Stimulated activated CD8-positive, alpha-beta memory T cell treated with anti-CD3 and anti-CD28 coated beads, Interleukin-7, amount 100 ng/mL, for 24 hours (primary cell): ENCODE measurements at regions not wholly inside any gene's neighbourhood (a gene's known extent, or its start where the extent isn't known, plus 50 kb on each side); places are given as distances from the start of the nearest gene placed in this dataset.

Experiments used
- DNase-seq: peaks from one replicate; pipeline ENCODE4 v3.0.0-alpha.2; 2020; ENCODE audit warnings: low read depth

DNA sequence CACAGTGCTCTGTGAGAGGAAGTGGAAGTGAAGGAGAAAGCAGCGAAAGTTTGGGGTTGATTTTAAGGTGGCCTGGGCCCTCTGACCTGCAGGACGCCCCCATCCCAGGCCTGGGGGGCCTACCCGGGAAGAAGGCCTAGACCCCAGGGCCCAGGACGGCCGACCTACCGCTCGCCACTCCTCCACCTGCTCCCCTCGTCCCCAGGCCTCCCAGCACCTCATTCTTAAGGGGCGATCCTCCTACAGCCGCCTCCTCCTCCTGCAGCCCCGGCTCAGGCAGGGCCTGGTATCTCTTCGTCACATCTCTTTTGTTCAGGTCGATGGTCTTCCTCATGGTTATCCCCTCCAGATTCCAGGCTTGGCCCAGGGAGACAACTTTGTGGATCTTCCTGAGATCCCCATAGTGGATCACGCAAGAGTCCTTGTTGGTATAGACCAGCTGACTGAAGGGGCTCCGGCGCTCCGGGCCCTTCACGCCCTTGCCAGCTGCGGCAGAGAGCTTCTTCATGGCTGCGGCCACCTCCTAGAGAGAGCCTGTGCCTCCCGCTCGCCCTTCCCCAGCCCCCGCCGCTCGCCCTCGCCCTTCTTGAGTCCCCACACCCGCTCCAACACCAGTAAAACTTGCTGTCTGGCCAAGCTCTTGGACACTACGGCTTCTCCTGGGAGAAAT lies 117.5 kb downstream of the OR13A1 start:
- no peak for DNase-seq

DNA sequence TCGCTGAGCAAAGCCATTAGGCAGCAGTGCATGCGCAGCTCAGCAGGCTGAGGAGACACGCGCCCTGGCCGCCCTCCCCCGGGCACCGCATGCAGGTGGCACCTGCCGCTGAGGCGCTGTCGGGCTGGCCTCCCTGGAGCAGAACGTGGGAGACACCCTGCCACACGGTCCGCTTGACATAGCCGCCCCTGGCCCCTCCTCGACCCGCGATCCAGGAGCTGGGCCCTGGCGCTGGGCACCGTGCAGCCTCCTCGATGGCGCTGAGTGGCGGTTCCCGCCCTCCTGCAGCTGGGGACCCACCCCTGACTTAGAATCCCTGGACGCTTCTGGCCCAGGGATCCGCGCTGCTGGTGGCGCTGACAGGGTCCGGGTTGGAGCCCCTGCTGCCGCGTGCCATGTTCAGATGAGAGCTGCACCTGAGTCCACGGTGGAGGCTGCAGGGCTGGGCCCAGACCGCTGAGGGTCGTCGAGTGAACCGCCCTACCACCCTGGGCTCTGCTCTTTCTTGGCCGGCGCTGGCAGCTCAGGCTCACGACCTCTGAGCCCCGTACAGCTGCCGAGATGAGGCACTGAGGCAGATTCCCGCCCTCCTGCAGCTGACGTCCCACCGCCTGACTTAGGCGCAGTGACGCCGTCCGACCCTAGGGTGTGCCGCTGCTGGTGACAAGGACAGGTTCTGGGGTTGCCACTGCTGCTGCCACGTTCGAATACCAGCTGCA lies 116.8 kb downstream of the OR13A1 start:
- no peak for DNase-seq

DNA sequence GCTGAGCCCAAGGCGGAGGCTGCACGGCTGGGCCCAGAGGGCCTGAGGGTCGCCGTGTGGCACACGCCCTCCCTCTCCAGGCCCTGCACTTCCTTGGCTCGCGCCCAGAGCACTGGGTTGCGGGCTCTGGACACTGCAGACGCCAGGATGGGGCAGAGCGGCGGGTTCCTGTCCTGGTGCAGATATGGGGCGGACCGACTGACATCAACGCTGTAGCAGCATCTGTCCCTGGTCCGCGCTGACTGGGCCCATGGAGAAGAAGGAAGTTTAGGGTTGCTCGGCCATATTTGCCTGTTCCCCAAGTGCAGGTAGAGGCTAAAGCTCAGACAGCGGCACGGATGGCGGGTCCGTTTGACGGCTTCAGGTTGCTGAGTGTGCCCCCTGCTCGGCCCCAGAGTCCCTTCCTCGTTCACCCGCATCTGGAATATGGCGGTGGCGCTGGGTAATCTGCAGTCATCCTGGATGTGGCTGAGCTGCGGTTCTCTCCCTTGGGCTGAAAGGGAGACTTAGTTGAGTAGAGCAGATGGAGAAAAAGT lies 116.1 kb downstream of the OR13A1 start:
- no peak for DNase-seq

DNA sequence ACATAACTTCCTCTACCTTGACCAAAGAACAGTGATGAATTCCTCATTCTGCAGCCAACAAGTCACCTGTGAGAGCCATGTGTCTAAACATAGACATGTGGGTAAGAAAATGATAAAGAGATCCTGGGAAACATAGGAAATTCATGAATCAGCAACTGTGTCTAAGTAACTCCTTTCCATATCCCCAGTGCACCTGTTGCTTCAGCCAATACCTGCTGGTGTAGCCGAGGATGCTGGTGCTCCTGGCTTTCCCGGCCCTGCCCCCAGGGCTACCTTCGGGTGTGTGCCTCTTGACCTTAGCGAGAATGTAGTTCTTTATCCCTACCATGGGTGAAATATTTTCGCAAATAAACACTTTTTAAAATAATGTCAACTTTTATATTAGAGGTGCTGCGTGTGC lies 114.1 kb downstream of the OR13A1 start:
- DNase-seq: no peak

DNA sequence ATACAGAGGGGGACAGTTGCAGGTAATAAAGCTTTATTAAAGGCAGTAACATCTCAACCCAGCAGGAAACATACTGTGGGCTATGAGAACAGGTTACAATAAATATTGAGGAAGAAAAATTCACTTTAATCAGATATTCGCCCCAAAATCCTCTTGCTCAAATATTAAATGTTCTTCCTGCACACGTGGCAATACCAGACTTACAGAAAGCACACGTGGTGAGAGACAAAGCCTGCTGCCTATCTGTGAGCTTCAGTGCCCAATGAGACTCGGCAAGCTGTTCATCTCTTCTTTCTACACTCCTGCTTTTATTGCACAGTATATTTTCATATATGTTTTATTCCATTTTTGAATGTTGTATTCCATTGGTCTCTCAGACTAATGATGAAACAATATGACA lies 113.2 kb downstream of the OR13A1 start:
- DNase-seq: no peak

DNA sequence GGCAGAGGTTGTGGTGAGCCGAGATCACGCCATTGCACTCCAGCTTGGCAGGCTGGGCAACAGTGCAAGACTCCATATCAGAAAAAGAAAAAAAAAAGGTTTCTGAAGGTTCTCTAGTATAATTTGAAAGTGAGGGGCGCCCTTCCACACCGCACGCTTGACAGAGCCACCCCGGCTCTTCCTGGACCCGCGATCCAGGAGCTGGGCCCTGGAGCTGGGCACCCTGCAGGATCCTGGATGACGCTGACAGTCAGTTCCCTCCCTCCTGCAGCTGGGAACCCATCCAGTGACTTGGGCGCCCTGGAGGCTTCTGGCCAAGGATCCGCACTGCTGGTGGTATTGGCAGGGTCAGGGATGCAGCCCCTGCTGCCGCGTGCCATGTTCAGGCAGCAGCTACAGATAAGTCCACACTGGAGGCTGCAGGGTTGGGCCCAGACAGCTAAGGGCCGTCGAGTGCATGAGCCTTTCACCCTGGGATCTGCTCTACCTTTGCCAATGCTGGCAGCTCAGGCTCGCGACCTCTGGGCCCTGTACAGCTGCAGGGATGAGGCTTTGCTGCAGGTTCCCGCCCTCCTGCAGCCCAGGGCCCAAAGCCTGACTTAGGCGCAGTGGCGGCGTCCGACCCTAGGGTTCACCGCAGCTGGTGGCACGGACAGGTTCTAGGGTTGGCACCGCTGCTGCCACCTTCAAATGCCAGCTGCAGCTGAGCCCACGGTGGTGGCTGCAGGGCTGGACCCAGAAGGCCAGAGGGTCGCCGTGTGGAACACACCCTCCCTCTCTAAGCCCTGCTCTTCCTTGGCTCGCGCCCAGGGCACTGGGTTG lies 110.2 kb downstream of the OR13A1 start:
- no peak for DNase-seq

DNA sequence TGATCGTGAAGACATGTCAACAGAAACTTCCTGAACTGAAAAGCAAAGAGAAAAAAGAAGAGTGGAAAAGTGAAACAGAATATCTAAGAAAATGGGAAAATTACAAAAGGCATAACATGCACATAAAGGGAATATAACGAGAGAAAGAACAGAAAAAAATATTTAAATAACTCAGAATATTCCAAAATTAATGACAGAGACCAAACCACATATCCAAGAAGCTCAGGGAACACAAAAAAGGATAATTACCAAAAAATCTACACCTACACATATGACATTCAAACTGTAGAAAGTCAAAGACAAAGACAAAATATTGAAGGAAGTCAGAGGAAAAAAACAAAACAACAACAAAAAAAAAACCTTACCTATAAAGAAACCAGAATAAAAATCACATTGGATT lies 105.5 kb downstream of the OR13A1 start:
- DNase-seq: no peak

DNA sequence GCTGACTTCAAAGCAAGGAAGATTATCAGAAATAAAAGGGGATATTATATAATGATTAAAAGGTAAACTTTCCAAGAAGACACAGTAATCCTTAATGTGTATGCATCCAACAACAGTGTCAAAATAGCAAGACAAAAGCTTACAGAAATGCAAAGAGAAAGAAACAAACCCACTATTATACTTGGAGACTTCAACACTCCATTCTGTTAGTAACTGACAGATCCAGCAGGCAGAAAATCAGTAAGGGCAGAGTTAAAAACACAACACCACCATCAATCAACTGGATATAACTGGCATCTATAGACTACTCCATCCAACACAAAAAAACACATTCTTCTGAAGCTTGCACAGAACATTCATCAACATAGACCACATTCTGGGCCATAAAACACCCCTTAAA lies 103.8 kb downstream of the OR13A1 start:
- DNase-seq: no peak

DNA sequence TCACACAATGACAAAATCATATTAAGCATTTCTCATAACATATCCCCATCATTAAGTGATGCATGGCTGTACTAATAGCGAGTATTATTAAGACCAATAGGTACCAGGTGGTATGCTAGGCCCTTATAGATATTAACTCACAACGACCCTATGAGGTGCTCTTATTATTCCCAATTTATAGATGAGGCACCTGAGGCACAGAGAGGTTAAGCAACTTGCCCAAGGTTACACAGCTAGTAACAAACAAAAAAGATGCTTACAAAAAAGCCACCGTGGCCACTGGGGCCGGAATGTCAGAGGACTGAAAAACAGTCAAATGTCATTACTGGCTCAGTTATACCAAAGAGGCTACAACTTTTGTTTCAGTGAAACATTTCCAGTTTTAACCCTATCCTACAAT lies 96.0 kb downstream of the OR13A1 start:
- DNase-seq: no peak

DNA sequence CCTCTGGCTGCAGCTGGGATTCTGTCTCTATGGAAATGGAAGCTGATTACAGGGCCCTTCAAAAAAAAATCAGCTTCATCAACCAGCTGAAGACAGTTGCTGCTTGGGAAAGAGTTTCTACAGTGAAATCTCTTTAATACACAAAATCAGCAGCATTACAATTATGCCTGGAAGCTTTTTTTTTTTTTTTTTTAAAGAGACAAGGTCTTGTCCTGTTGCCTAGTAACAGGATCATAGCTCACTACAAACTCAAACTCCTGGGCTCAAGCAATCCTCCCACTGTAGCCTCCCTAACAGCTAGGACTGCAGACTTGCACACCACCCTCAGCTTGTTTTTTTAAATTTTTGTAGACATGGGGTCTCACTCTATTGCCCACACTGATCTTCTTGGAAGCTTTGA lies 94.5 kb downstream of the OR13A1 start:
- no peak for DNase-seq

DNA sequence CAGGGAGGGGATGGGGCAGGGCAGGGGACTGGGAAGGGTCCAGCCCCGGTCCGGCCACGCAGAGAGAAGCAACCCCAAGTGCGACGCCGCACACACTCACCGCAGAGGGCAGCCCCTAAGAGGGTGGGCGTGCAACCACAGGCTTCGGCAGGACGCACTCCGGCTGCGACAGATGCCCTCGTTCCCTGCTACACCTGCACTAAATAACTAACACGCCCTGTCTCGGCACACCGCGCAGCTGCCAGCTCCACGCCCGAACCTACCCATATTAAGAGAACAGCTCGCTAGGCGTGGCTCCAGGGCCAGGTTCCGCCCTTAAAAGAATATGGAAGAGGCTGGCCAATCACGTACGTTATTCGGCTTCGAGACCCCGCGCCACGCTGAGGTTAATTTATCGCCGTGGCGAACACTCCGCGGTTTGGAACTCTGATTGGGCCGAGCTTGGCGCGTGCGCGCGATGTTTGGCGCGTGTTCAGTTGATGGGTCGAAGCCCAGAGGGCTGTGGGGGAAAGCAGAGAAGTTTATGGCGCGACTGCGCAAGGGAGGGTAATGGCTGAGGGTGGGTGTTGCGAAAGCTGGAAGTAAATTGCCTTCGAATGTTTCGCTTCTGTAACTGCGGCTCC lies 91.1 kb downstream of the OR13A1 start:
- no peak for DNase-seq

DNA sequence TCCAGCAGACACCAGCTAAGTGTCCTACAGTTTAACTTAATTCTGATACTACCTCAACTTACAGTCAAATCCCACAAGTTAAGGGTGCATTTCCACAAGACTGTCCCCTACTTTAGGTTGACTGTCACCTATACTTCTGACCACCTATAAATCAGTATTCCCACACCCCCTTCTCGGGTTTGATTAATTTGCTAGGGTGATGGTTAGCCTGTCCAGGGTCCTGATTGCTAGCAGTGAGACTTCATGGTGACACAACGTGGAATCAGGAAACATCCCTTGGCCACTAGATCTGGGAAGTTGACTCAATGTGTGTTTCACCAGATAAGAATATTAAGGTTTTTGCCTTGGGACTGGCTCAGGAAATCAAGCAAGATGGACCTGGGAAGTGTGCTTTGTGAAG lies 88.4 kb downstream of the OR13A1 start:
- DNase-seq: no peak

DNA sequence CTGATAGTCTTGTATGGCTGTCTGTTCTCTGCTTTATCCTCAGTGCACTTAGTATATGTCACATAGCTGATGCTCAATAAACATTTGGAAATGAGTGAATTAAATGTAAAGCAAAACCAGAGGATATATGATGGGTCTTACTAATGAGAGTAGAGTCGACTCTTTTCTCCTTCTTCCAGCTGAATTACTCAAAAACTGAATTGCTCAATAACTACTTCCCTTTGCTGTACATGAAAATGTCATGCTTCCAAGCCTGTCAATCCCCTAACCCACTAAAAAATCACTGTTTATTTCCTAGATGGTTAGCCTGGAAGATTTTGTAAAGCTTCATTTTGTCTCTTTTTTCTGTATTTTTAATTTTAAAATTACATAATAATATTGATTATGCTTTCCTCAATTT lies 88.0 kb downstream of the OR13A1 start:
- no peak for DNase-seq

DNA sequence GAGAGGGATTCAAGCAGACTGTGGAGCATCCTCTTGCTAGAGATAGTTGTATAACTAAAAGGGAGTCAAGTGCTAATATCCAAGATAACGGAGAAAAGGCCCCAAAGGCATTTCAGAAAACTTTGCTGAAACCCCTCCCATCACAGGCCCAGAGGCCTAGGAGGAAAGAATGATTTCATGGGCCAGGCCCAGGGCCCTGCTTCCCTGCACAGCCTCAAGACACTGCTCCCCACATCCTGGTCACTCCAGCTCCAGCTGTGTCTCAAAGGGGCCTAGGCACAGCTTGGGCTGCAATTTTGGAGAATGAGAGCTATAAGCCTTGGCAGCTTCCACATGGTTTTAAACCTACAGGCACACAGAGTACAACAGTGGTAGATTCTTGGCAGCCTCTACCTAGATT lies 85.6 kb downstream of the OR13A1 start:
- no peak for DNase-seq

DNA sequence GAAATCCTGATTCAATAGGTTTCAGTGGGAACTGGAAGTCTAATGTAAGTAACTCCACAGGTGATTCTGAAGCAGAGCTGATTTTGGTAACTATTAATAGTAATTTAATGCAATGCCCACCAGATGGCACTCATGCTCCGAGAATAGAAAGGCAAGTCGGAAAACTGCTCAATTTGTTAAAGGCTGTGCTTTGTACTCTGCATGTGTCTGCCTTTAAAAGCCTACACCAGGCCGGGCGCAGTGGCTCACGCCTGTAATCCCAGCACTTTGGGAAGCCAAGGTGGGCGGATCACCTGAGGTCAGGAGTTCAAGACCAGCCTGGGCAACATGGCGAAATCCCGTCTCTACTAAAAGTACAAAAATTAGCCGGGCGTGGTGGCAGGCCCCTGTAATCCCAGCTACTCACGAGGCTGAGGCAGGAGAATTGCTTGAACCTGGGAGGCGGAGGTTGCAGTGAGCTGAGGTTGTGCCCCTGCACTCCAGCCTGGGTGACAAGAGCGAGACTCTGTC lies 80.1 kb downstream of the OR13A1 start:
- DNase-seq: peak; percentile 28

DNA sequence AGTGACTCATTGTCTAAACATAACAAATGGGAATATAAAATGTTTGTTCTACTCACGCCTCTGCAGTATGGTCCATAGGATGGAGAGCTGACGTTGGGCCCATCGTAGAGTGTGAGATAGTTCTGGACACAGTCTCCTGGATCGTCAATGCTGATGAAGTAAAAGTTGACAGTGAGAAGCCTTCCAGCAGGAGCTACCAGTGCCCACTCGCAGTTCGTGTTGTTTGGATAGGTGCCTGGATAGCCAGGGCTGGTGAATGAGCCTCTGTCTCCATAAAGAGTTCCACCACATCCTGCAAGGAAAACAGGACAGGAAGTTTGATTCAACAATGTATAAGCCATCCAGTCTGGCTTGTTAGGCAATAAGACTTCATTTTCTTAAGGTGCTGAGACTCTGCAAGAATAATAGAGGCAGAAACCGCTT lies 79.6 kb downstream of the OR13A1 start:
- DNase-seq: no peak

DNA sequence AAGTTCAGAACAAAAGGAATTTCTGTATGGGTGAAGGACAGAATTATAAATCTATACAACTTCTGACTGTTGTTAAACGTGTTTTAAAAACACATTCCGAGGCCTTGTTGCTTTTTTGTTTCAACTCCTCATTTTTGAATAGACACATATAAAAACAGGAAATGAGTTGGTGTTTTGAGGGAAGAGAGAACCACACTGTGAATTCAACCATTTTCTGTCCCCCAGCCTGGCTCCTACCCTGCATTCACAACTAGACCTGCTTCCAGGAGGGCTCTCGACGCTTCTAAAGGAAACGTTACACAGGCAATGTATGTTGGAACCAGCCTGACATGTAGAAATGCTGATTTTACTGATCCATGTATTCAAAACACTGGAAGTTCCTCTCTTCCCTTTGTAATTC lies 76.5 kb downstream of the OR13A1 start:
- no peak for DNase-seq

DNA sequence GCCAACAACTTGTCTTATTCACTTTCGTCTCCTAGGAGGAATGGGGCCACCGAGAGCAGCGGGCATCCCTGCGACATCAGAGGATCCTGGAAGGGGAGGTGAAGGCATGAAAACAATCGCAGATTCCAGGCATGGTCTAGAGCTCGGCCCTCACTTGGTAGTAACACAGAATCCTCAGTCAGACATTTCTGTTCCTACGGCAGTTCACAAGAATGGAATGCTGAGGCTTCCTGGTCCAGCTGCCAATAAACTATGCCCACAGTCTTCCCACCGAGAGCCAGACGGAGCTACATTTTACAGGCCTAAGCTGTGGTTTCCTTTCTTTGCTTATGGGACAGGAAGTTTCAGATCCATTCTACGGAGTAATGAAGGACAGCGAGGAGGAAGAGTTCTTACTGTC lies 75.8 kb downstream of the OR13A1 start:
- no peak for DNase-seq

DNA sequence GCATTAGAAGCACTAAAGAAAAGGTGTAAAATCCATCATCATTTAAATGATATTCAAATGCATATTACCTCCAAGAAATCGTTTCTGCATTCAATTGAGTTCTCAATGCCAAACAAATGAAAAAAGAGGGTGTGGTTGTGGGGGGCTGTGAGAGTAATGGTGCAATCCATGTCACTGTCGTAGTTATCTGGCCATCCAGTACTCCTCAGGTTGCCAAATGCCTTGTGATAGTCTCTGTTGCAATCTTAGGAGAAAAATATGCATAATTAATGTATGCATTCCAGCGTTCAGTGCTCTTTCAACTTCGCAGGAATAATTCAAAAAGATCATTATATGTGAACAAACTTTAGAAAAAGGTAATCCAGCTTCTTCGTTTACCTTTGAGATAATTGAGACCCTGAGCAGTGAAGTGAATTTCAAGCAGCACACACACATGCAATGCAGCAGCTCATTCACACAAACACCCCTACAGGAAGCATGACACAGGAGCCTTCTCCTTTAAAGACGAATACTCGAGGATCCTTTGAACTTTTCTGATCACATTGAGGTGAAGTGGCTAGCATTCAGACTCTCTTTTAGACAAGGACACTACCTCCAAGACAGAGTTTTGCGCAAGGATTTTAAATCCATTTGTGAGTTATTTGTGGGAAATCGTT lies 73.4 kb downstream of the OR13A1 start:
- DNase-seq: no peak

DNA sequence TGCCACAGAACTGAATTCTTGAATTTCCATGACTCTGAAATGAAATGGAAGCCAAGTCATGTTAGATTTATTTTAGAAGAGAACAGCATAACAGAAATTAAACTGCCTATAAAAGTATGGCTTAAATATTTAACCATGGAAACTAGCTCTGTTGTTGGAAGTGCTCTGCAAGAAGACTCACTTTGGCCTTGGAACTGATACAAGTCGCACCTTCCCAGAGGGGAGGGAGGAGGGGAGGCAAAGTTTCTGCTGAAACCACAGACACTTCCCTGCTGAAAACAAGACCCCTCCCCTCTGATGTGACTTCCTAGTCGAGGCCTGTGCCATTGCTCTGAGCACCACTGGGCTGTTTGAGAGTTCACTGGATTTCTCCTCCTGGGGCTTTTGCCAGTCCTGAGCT lies 72.1 kb downstream of the OR13A1 start:
- DNase-seq: no peak

DNA sequence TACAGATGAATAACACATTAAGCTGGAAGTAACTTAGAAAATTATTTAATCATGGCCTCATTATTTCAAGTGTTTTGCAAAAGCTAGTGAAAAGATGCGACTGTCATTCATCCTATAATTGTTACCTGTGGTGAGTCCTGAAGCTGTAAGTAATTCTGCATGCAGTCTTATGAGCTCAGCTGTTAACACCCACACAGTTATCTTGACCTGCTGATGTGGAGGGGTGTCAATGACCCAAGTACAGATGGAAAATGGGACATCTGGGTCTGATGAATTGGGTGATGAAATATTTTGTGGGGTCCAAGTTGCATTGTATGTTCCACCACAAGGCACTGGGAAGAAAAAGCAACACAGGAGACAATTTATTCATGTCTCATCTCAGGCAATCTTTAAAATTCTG lies 68.9 kb downstream of the OR13A1 start:
- DNase-seq: no peak
